Activated B cell treated with CpG ODN at 0.5 μM for 24 hours (primary cell): ENCODE measurements at regions not wholly inside any gene's neighbourhood (a gene's known extent, or its start where the extent isn't known, plus 50 kb on each side); places are given as distances from the start of the nearest gene placed in this dataset.

Experiments
- ATAC-seq: fragments of 200-7000 bp; cut with Tn5 transposase; one replicate; pipeline ENCODE4 v1.10.0; 2021; ENCODE audit warnings: low read depth, mild to moderate bottlenecking, moderate library complexity
- CTCF ChIA-PET: fragments of 350-600 bp; sonication (Branson Sonifier 250); formaldehyde crosslinking; loops from one replicate; lab custom pipeline; 2021; ENCODE audit warnings: antibody characterized with exemption; lab: Charles Lee
- POLR2A ChIA-PET: fragments of 350-600 bp; sonication (Branson Sonifier 250); formaldehyde crosslinking; loops from one replicate; lab custom pipeline; 2021; ENCODE audit warnings: antibody characterized with exemption; lab: Charles Lee
- DNase-seq: peaks from one replicate; pipeline ENCODE4 v3.0.0; 2022
- H3K27ac Mint-ChIP-seq: one replicate; pipeline ENCODE4 v1.8.0; 2020; ENCODE audit warnings: mixed read lengths
- H3K27me3 Mint-ChIP-seq: one replicate; pipeline ENCODE4 v1.8.0; 2021; ENCODE audit warnings: mixed read lengths
- H3K36me3 Mint-ChIP-seq: one replicate; pipeline ENCODE4 v1.8.0; 2021; ENCODE audit warnings: low read depth, mixed read lengths
- H3K4me1 Mint-ChIP-seq: one replicate; pipeline ENCODE4 v1.8.0; 2021; ENCODE audit warnings: mixed read lengths
- H3K4me3 Mint-ChIP-seq: one replicate; pipeline ENCODE4 v1.8.0; 2020; ENCODE audit warnings: mild to moderate bottlenecking, mixed read lengths
- H3K9me3 Mint-ChIP-seq: one replicate; pipeline ENCODE4 v1.8.0; 2020; ENCODE audit warnings: mixed read lengths
- CTCF ChIP-seq: fragments of 200-600 bp; IDR thresholded peaks from one replicate; pipeline ENCODE4 v1.8.0; 2022; ENCODE audit warnings: antibody characterized with exemption, mild to moderate bottlenecking
- intact Hi-C: fragments of 100-400 bp; cut with micrococcal nuclease; formaldehyde crosslinking; loops from one replicate; pipeline ENCODE4 v1.15.1; 2024

DNA sequence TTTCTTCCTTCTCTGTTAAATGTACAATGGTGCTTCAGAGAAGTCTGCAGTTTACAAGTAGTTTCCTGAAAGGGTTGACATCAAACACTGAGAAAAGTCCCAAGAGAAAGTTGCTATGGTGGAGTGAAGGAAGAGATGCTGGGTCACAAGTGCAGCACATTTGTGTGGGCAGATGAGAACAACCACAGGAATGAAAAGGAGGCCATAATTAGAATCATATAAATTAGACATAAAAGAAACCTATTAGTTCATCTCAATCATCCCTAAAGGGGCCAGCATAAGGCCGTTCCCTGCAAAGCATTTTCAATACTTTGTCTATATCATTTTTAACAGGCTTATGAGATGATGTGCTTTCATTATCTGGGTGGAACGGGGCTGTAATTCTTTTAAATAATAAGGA is 359.2 kb downstream of the IRS2 start:
- TF ChIP-seq CTCF, result no peak
- ChIA-PET POLR2A (no interaction called here), CTCF (no interaction called here)
- ATAC-seq, result no peak
- DNase-seq, result no peak
- Mint-ChIP-seq H3K4me1 (no peaks in the 10 kb centered on the region), H3K4me3 (no peak overlapping the region), H3K27me3 (no peaks in the 10 kb centered on the region), H3K27ac (no peak overlapping the region), H3K9me3 (no peaks in the 10 kb centered on the region), H3K36me3 (no peaks in the 10 kb centered on the region)
- intact Hi-C loops, result no loop called here

GRCh38 chr13:109426690-109426990 is 359.7 kb downstream of the IRS2 start:
- CTCF ChIA-PET, result no interaction called here
- Mint-ChIP-seq H3K27me3 (no peaks in the 10 kb centered on the region), H3K36me3 (no peaks in the 10 kb centered on the region), H3K4me3 (no peak overlapping the region), H3K27ac (no peak overlapping the region), H3K9me3 (no peaks in the 10 kb centered on the region), H3K4me1 (no peaks in the 10 kb centered on the region)
- POLR2A ChIA-PET, result no interaction called here
- intact Hi-C loops, result no loop called here
- ATAC-seq (no peak), DNase-seq (no peak)
- TF ChIP-seq CTCF, result no peak

DNA sequence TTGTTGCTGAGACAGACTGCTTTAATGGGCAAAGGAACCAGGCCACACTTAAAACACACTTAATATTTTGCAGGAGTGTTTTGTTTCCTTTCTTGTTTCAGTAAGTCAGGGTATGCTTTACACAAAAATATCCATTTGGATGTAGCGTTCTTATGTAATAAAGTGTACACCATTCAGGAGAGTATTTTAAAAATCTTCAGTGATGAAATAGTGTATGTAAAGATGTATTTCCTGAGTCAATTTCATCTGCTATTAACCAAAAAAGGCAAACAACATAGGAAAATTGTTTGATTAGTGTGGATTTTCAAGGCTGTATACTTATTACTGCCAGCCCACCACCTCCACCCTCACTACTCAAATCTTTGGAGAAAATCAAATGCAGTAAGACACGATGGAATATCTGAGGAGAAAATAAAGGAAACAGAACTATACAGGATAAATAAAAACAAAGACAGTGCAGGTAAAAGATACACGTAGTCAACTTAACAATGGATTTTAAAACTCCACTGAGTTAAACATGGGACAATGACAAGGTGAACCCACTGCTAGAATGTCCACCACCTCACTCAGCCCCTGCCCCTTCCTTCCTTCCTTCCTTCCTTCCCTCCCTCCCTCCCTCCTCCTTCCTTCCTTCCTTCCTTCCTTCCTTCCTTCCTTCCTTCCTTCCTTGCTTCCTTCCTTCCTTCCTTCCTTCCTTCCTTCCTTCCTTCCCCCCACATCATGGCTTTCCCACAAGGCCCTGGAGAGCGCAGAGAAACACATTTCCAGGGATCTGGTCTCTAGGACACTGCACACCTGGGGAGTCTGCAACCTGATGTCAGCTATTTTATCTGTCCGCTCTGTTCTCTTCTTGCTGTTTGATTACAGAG is 360.3 kb downstream of the IRS2 start:
- TF ChIP-seq CTCF, result no peak
- Mint-ChIP-seq H3K27ac (no peak overlapping the region), H3K36me3 (no peaks in the 10 kb centered on the region), H3K27me3 (no peaks in the 10 kb centered on the region), H3K4me1 (no peaks in the 10 kb centered on the region), H3K9me3 (no peaks in the 10 kb centered on the region), H3K4me3 (no peak overlapping the region)
- ATAC-seq (no peak), DNase-seq (no peak)
- POLR2A ChIA-PET, result no interaction called here
- CTCF ChIA-PET, result no interaction called here
- intact Hi-C loops, result no loop called here

DNA sequence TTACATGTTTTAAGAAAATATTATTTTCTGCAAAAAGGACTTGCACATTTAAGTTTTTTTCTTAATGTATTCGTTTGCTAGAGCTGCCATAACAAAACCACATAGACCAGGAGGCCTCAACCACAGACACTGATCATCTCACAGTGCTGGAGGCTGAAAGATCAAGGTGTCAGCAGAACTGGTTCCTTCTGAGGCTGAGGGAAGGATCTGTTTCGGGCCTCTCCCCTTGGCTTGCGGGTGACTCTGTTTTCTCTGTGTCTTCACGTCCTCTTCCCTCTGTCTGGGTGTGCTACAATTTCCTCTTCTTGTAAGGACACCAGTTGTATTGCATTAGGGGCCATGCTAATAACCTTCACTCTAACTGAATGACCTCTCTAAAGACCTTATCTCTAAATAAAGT is 364.2 kb downstream of the IRS2 start:
- TF ChIP-seq CTCF, result no peak
- Mint-ChIP-seq H3K27ac (no peak overlapping the region), H3K4me1 (no peaks in the 10 kb centered on the region), H3K27me3 (no peaks in the 10 kb centered on the region), H3K9me3 (no peaks in the 10 kb centered on the region), H3K4me3 (no peak overlapping the region), H3K36me3 (no peaks in the 10 kb centered on the region)
- CTCF ChIA-PET, result no interaction called here
- ATAC-seq, result no peak
- DNase-seq, result no peak
- intact Hi-C loops, result no loop called here
- POLR2A ChIA-PET, result no interaction called here

GRCh38 chr13:109419896-109420295 is 366.5 kb downstream of the IRS2 start:
- intact Hi-C loops, result no loop called here
- no peak for DNase-seq
- H3K36me3 Mint-ChIP-seq, result no peaks in the 10 kb centered on the region
- ATAC-seq, result no peak
- H3K4me3 Mint-ChIP-seq, result no peak overlapping the region
- POLR2A ChIA-PET, result no interaction called here
- no peak for TF ChIP-seq CTCF
- H3K9me3 Mint-ChIP-seq, result no peaks in the 10 kb centered on the region
- CTCF ChIA-PET, result no interaction called here
- H3K4me1 Mint-ChIP-seq, result no peaks in the 10 kb centered on the region
- H3K27me3 Mint-ChIP-seq, result no peaks in the 10 kb centered on the region
- no peak overlapping the region for H3K27ac Mint-ChIP-seq
